GM23248 (cell line): ENCODE measurements at regions not wholly inside any gene's neighbourhood (a gene's known extent, or its start where the extent isn't known, plus 50 kb on each side); places are given as distances from the start of the nearest gene placed in this dataset.

ENCODE experiments used
- EZH2 ChIP-seq: fragments of 200-600 bp; sonication (generic); IDR thresholded peaks from 2 replicates; pipeline ENCODE4 v1.6.1; 2018; ENCODE audit warnings: antibody characterized with exemption, mild to moderate bottlenecking; ENCODE audit not compliant: insufficient read depth, poor library complexity, severe bottlenecking
- EZH2phosphoT487 ChIP-seq: fragments of 200-600 bp; sonication (generic); IDR thresholded peaks from 2 replicates; pipeline ENCODE4 v1.6.1; 2018; ENCODE audit warnings: antibody characterized with exemption, moderate library complexity, mild to moderate bottlenecking, low read depth; ENCODE audit not compliant: insufficient read depth

DNA sequence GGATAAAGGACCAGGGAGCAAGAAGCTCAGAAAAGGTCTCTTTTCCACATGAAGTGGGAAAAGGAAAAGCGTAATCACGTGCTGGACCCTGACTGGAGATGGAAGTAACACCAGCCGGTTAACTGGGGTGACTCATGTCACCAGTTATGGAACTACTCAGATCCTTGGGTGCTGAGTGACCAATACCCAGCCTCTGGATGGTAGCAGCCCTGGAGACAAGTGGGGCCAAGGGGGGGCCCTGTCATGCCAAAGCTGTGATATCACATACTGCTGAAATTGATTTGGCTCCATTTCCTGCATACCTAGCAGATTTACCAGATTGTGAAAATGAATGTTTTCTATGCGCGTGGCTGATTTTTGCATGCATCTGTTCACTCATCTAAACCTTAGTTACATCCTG lies 158.9 kb downstream of the ZIC5 start:
- TF ChIP-seq EZH2phosphoT487 (no peak), EZH2 (no peak)
